NCI-H146 (cell line): ENCODE measurements at regions not wholly inside any gene's neighbourhood (a gene's known extent, or its start where the extent isn't known, plus 50 kb on each side); places are given as distances from the start of the nearest gene placed in this dataset.
"Not testable (repeated sequence)": the region's sequence is repeated elsewhere in the genome, so short reads cannot be mapped to it uniquely, and the experiment has no call there.

Experiments used
- DNase-seq: peaks from one replicate; lab custom pipeline; 2025; lab: John Stamatoyannopoulos, UW

GRCh38 chr12:128025589-128026245 is 241.3 kb upstream of the TMEM132C start:
- no peak for DNase-seq

GRCh38 chr12:128026696-128027574 is 240.0 kb upstream of the TMEM132C start:
- no peak for DNase-seq

GRCh38 chr12:128033473-128033872 is 233.5 kb upstream of the TMEM132C start:
- no peak for DNase-seq

GRCh38 chr12:128040971-128041370 is 226.0 kb upstream of the TMEM132C start:
- no peak for DNase-seq

- DNase-seq, result not testable (repeated sequence)
Observed at GRCh38 chr12:128042283-128042682, 224.7 kb upstream of the TMEM132C start.

- DNase-seq, result no peak
Observed at GRCh38 chr12:128042825-128043224, 224.1 kb upstream of the TMEM132C start.

GRCh38 chr12:128043317-128043716 is 223.7 kb upstream of the TMEM132C start:
- no peak for DNase-seq

GRCh38 chr12:128047266-128048060 is 219.5 kb upstream of the TMEM132C start:
- no peak for DNase-seq

GRCh38 chr12:128052331-128052730 is 214.6 kb upstream of the TMEM132C start:
- no peak for DNase-seq

GRCh38 chr12:128052777-128053176 is 214.2 kb upstream of the TMEM132C start:
- DNase-seq, result no peak

GRCh38 chr12:128055567-128055966 is 211.4 kb upstream of the TMEM132C start:
- no peak for DNase-seq

GRCh38 chr12:128056136-128056801 is 210.7 kb upstream of the TMEM132C start:
- DNase-seq, result no peak

- DNase-seq, result no peak
Observed at GRCh38 chr12:128057586-128057985, 209.4 kb upstream of the TMEM132C start.

- DNase-seq, result no peak
Observed at GRCh38 chr12:128059621-128060370, 207.2 kb upstream of the TMEM132C start.

- no peak for DNase-seq
Observed at GRCh38 chr12:128068211-128068610, 198.8 kb upstream of the TMEM132C start.

GRCh38 chr12:128069359-128069997 is 197.5 kb upstream of the TMEM132C start:
- DNase-seq, result peak; percentile 40

GRCh38 chr12:128073937-128074336 is 193.0 kb upstream of the TMEM132C start:
- DNase-seq, result no peak

- DNase-seq, result no peak
Observed at GRCh38 chr12:128075332-128075731, 191.6 kb upstream of the TMEM132C start.

- no peak for DNase-seq
Observed at GRCh38 chr12:128076188-128076587, 190.8 kb upstream of the TMEM132C start.

- DNase-seq, result no peak
Observed at GRCh38 chr12:128077211-128077916, 189.6 kb upstream of the TMEM132C start.
